CD4-positive, alpha-beta T cell treated with Interferon alpha-2 for 1 hour (primary cell): ENCODE measurements at regions not wholly inside any gene's neighbourhood (a gene's known extent, or its start where the extent isn't known, plus 50 kb on each side); places are given as distances from the start of the nearest gene placed in this dataset.

Experiments used
- DNase-seq, 2 donors: peaks; one replicate each; pipeline ENCODE4 v3.0.0-alpha.2; 2020 to 2022

GRCh38 chr20:58011947-58012610 lies 216.4 kb downstream of the ANKRD60 start:
- no peak for DNase-seq

- DNase-seq, result no peak
Observed at GRCh38 chr20:58011106-58011946, 217.1 kb downstream of the ANKRD60 start.

- DNase-seq, result no peak
Observed at GRCh38 chr20:58010666-58011065, 217.8 kb downstream of the ANKRD60 start.

GRCh38 chr20:58010186-58010585 lies 218.3 kb downstream of the ANKRD60 start:
- DNase-seq, result no peak

- DNase-seq, result no peak
Observed at GRCh38 chr20:58008866-58009265, 219.6 kb downstream of the ANKRD60 start.

- no peak for DNase-seq
Observed at GRCh38 chr20:58008413-58008812, 220.0 kb downstream of the ANKRD60 start.

GRCh38 chr20:58007947-58008346 lies 220.5 kb downstream of the ANKRD60 start:
- DNase-seq, result no peak

GRCh38 chr20:58006346-58007316 lies 221.8 kb downstream of the ANKRD60 start:
- no peak for DNase-seq

GRCh38 chr20:58005581-58006345 lies 222.7 kb downstream of the ANKRD60 start:
- DNase-seq, result no peak

DNA sequence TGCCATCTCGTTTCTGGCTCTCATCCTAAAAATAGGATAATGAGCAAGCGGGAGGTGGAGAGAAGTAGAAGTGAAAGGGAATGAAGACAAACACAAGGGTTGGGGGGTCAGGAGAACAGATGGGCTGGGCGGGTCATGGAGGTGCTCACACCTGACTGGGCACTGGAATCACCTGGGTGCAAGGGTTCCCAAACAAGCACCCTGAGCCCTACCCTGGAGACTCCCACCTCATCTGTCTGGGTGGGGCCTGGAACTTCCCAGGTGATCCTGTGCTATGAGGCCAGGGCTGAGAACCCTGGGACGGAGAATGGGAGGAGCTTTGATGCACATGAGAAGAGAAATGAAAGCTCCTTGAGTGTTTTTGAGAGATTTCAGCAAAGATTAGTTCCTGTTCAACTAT lies 223.6 kb downstream of the ANKRD60 start:
- DNase-seq, result no peak

DNA sequence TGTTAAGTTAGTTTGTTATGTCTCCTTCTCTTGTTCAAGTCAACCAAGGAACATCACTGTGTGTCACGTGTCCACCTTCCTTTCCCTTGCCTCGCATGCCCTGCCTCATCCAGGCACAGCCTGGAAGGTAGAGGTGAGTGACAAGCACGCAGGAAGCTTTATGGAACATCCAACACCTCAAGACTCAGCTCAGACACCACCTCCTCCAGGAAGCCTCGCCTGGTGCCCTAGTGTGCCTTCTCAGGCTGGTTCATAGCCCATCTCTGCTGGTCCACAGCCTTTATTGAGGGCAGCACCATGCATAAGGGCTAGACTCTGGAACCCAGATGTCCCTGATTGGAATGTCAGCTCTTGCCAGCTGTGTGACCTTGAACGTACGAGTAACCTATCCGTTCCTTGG lies 224.3 kb downstream of the ANKRD60 start:
- no peak for DNase-seq

GRCh38 chr20:58003525-58003924 lies 224.9 kb downstream of the ANKRD60 start:
- no peak for DNase-seq

- no peak for DNase-seq
Observed at GRCh38 chr20:58002901-58003300, 225.6 kb downstream of the ANKRD60 start.

- no peak for DNase-seq
Observed at GRCh38 chr20:58001946-58002345, 226.5 kb downstream of the ANKRD60 start.

- DNase-seq, result no peak
Observed at GRCh38 chr20:58001381-58001780, 227.1 kb downstream of the ANKRD60 start.

DNA sequence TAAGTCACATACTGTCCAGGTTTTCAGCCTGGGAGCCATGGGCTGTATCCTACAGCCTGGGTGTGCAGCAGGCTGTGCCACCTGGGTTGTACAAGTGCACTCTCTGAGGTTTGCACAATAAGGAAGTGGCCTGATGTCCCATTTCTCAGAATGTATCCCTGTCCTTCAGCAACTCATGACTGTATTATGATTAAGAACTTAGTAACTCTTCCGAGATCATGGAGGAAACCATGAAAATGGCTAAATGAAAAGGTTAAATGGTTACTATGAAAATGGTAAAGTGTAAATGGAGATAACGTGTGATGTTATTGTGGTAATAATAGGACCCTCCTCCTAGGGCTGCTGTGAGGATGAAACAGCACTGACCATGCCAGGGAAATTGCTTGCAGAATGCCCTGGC lies 227.6 kb downstream of the ANKRD60 start:
- no peak for DNase-seq

GRCh38 chr20:57999465-58000111 lies 228.9 kb downstream of the ANKRD60 start:
- DNase-seq, result peak; percentile 1 to 13

DNA sequence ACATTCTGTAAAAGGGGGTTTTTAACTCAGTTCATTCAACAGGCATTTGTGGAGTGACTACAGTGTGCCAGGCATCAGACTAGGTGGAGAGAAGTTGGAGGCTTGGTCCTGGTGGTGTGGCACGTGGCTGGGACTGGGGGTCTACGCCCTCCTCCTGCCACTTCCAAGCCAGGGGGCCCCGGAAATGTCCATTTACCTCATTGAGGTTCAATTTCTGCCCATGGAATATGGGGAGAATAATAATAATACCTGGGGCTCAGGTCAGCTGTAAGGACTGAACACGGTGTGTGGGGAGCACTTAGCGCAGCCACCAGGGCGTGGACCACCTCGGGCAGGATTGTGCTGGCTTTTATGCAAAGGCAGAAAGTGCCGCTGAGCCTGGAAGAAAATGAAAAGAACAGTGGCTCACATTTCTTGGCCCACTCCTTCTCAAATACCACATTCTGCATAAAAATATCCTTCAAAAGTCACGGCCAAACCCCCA lies 229.4 kb downstream of the ANKRD60 start:
- no peak for DNase-seq

GRCh38 chr20:57998276-57998675 lies 230.2 kb downstream of the ANKRD60 start:
- DNase-seq, result no peak

- no peak for DNase-seq
Observed at GRCh38 chr20:57996936-57997890, 231.2 kb downstream of the ANKRD60 start.
